IgD-negative memory B cell (primary cell): ENCODE measurements at regions not wholly inside any gene's neighbourhood (a gene's known extent, or its start where the extent isn't known, plus 50 kb on each side); places are given as distances from the start of the nearest gene placed in this dataset.
A peak's percentile ranks its signal among the peaks of the same experiment; 100 is the strongest.

Experiments used
- H3K27ac Mint-ChIP-seq, 3 donors: one replicate each; pipeline ENCODE4 v1.8.0; 2020 to 2022; ENCODE audit warnings: mild to moderate bottlenecking in 3 of 3, mixed read lengths in 3 of 3, moderate library complexity in 1 of 3
- H3K27me3 Mint-ChIP-seq: one replicate; pipeline ENCODE4 v1.8.0; 2021; ENCODE audit warnings: mixed read lengths
- H3K36me3 Mint-ChIP-seq: one replicate; pipeline ENCODE4 v1.8.0; 2020; ENCODE audit warnings: mild to moderate bottlenecking, mixed read lengths
- H3K4me1 Mint-ChIP-seq, 3 donors: one replicate each; pipeline ENCODE4 v1.8.0; 2020 to 2022; ENCODE audit warnings: mixed read lengths in 3 of 3, mild to moderate bottlenecking in 1 of 3
- H3K4me3 Mint-ChIP-seq, 4 donors: one replicate each; pipeline ENCODE4 v1.8.0; 2020 to 2022; ENCODE audit warnings: mild to moderate bottlenecking in 4 of 4, mixed read lengths in 4 of 4, moderate library complexity in 3 of 4
- H3K9me3 Mint-ChIP-seq, 3 donors: one replicate each; pipeline ENCODE4 v1.8.0; 2020 to 2021; ENCODE audit warnings: mixed read lengths in 3 of 3, mild to moderate bottlenecking in 1 of 3

DNA sequence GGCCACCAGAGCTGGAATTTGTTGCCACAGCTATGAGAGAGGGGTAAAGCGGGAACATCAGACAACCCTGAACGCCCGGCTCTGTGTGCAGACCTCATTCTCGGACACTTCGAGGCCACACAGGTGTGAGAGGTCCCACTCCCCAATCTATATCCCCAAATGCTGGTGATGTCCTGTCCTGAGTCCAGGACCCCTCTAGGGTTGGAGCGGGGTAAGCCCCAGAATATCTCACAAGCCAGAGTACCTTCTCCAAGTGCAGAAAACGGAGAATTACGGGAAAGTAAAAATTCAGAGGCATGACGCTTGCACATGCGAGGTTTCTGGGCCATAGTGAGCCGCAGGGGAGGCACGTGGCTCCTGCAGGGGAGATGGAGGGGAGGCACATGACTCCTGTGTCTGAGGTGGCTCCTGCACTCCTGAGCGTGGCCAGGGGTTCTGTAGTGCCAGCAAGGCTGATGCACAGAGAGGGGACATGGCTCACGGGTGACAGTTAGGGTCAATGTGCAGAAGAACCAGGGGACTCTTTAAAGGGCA lies 248.0 kb downstream of the RBFOX3 start:
- H3K27me3 Mint-ChIP-seq, result peaks cover 23% of the 10 kb centered on the region
- no peak overlapping the region for H3K4me3 Mint-ChIP-seq
- no peaks in the 10 kb centered on the region for H3K9me3 Mint-ChIP-seq
- H3K27ac Mint-ChIP-seq, result no peak overlapping the region
- peaks cover 1% of the 10 kb centered on the region for H3K36me3 Mint-ChIP-seq
- H3K4me1 Mint-ChIP-seq, result peaks cover 0 to 2% (median 0%) of the 10 kb centered on the region in 3 donors

DNA sequence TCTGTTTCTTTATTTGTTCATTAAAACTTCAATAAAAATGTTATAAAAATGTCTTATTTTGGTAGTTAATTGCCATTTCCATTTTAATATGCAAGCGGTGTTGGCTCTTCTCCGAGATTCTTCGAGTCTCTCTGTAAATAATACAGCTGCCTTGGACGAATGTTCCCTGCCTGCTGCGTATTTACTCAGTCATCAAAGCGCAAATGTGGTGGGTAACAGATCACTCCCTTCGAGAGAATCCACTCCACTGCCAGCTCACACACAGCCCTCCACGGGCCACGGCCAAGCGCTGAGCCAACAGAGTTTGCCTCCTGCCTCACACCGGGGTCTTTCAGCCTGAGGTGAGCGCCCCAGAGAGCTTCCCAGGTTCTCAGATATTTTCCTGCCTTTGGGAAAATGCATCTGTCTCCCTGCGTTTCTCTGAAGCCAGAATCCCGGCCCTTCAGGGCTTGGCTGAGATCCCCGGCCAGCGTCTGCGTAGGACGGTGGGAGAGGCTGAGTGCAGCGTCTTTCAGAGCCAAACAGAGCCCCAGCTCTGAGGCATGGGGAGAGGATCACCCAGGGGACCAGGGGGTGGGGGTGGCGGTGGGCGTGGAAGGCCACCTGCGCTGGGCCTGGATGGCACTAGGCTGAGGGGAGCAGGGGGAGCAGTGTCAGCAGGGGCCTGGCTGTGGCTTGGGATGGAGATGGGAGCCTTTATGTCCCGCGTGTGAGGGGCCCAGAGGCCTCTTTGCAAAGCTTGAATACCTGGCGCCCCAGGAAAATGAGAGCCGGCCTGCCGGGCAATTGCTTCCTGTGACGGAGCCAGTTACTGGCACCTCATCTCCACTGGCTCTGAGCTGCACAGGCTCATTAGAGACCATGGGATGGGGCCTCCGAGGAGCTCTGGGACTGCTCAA lies 248.7 kb downstream of the RBFOX3 start:
- peaks cover 1% of the 10 kb centered on the region for H3K36me3 Mint-ChIP-seq
- H3K4me3 Mint-ChIP-seq, result no peak overlapping the region
- peaks cover 24% of the 10 kb centered on the region for H3K27me3 Mint-ChIP-seq
- no peaks in the 10 kb centered on the region for H3K9me3 Mint-ChIP-seq
- H3K4me1 Mint-ChIP-seq, result no peaks in the 10 kb centered on the region
- H3K27ac Mint-ChIP-seq, result no peak overlapping the region

- Mint-ChIP-seq H3K27me3 (peaks cover 24% of the 10 kb centered on the region), H3K4me1 (no peaks in the 10 kb centered on the region), H3K36me3 (peaks cover 1% of the 10 kb centered on the region), H3K9me3 (no peaks in the 10 kb centered on the region), H3K4me3 (no peak overlapping the region), H3K27ac (no peak overlapping the region)
These were observed 249.6 kb downstream of the RBFOX3 start for GRCh38 chr17:79361221-79361734.

DNA sequence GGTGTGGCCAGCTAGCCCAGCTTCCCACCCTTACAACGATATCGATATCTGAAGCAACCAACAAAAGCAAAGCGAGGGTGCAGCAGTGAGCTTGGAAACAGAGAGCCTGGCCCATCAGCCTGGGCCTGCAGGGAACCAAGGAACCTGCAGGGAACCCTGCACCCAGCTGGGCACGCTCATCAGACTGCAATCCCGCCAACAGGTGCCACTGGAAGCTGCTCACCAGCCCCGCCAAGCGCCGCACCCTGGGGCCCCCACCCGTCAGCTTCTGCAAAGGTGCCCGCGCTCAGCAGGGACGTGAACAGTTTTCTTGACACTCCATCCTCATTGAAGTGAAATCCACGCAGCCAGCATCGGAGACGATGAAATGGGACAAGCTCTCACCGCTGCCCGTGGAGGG lies 250.7 kb downstream of the RBFOX3 start:
- Mint-ChIP-seq H3K9me3 (no peaks in the 10 kb centered on the region), H3K27me3 (peaks cover 26% of the 10 kb centered on the region)

DNA sequence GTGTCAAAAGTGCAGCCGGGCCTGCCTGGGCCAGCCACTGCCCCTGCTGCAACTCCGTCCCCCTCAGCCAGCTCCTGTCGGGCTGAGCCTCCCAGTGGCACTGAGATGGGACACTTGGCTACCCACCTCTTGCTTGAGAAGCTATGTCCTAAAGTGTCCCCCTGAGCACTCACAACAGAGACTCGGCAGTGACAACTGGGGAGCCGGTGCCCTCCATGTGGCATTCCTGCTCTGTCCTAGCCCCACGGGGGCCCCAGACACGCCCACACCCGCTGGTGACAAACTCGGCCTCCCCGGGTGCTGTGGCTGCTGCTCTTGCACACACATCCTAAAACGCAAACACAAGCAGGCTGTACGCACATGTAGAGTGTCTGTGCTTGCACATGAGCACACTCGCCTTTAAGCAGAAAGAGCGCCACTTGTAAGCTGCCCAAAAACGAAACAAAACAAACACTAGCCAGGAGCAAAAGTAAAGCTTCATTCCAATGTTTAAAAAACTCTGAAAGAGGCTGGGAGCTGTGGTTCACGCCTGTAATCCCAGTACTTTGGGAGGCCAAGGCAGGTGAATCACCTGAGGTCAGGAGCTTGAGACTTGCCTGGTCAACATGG lies 253.9 kb downstream of the RBFOX3 start:
- Mint-ChIP-seq H3K27ac (no peak overlapping the region), H3K4me1 (no peaks in the 10 kb centered on the region), H3K27me3 (peaks cover 21% of the 10 kb centered on the region), H3K36me3 (no peaks in the 10 kb centered on the region), H3K9me3 (peaks cover 2 to 5% (median 3%) of the 10 kb centered on the region in 3 donors), H3K4me3 (no peak overlapping the region)

More for the DNA sequence above, 250.7 kb downstream of the RBFOX3 start:
- no peaks in the 10 kb centered on the region for H3K36me3 Mint-ChIP-seq
- no peak overlapping the region for H3K4me3 Mint-ChIP-seq
- H3K27ac Mint-ChIP-seq, result no peak overlapping the region
- no peaks in the 10 kb centered on the region for H3K4me1 Mint-ChIP-seq

DNA sequence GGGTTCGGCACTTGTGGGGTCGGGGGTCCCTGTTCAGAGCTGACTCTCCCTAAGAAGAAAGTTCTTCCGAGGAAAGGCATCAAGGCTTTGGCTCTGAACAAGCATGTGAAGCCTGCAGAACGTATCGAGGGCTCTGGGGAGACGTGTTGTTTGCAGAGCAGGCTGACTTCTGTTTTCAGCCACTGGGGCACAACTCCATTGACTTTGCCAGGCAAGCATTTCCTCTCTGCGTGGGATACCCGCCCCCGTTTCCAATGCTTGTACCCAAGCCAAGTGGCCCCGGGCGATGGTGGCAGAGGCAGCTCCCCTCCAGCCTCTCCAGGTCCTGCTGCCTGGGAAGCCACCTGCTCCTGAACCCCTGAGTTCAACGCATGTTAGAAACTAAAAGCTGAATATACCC lies 255.7 kb downstream of the RBFOX3 start:
- Mint-ChIP-seq H3K27me3 (peaks cover 22% of the 10 kb centered on the region), H3K4me1 (no peaks in the 10 kb centered on the region), H3K36me3 (no peaks in the 10 kb centered on the region), H3K27ac (no peak overlapping the region), H3K4me3 (no peak overlapping the region), H3K9me3 (peaks cover 3 to 6% (median 5%) of the 10 kb centered on the region in 3 donors)

DNA sequence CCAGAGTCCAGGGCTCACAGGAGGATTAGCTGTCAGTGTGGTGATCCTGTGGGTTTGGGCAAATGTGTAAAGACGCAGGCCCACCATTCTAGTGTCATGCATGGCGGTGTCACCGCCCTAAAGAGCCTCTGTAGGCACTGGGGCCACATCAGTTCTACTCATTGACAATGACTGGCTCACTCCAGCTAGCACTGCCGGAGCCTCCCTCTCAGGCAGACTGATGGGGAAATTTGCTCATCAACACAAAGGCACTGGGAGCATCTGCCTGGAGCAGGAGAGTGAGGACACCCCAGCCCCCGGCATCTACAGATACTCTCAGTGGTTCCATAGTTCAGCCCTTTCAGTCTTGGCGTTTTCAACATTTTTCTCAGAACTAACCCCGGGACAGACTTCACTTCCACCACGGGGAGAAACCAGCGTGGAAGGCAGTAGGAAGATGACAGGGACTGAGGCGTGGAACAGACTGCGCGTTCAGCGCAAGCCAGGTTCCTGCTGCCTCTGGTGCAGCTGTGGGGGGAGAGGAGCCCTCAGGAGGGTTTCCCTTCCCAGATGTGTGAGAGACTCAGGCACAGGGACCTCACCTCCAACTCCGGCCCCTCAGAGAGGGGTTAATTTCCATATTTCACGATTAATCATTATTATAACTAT lies 256.6 kb downstream of the RBFOX3 start:
- Mint-ChIP-seq H3K27me3 (peaks cover 22% of the 10 kb centered on the region), H3K4me1 (no peaks in the 10 kb centered on the region), H3K27ac (no peak overlapping the region), H3K36me3 (peaks cover 1% of the 10 kb centered on the region), H3K4me3 (no peak overlapping the region), H3K9me3 (peaks cover 3 to 6% (median 5%) of the 10 kb centered on the region in 3 donors)

GRCh38 chr17:79353548-79353947 lies 257.3 kb downstream of the RBFOX3 start:
- peak overlapping the region in 1 of 4 donors; percentile 24 for H3K4me3 Mint-ChIP-seq
- H3K9me3 Mint-ChIP-seq, result peaks cover 3 to 6% (median 5%) of the 10 kb centered on the region in 3 donors
- peaks cover 1% of the 10 kb centered on the region for H3K36me3 Mint-ChIP-seq
- peaks cover 22% of the 10 kb centered on the region for H3K27me3 Mint-ChIP-seq
- no peaks in the 10 kb centered on the region for H3K4me1 Mint-ChIP-seq
- peak overlapping the region in 1 of 3 donors; percentile 23 for H3K27ac Mint-ChIP-seq

GRCh38 chr17:79353016-79353415 lies 257.8 kb downstream of the RBFOX3 start:
- Mint-ChIP-seq H3K4me1 (no peaks in the 10 kb centered on the region), H3K27ac (peak overlapping the region in 1 of 3 donors; percentile 23), H3K27me3 (peaks cover 20% of the 10 kb centered on the region), H3K9me3 (peaks cover 3 to 6% (median 5%) of the 10 kb centered on the region in 3 donors), H3K4me3 (no peak overlapping the region), H3K36me3 (peaks cover 1% of the 10 kb centered on the region)

GRCh38 chr17:79350533-79350932 lies 260.3 kb downstream of the RBFOX3 start:
- H3K27me3 Mint-ChIP-seq, result peaks cover 15% of the 10 kb centered on the region
- no peak overlapping the region for H3K27ac Mint-ChIP-seq
- peaks cover 1% of the 10 kb centered on the region for H3K36me3 Mint-ChIP-seq
- H3K4me3 Mint-ChIP-seq, result no peak overlapping the region
- H3K4me1 Mint-ChIP-seq, result no peaks in the 10 kb centered on the region
- peaks cover 5 to 7% (median 6%) of the 10 kb centered on the region in 3 donors for H3K9me3 Mint-ChIP-seq

GRCh38 chr17:79349506-79350400 lies 261.1 kb downstream of the RBFOX3 start:
- Mint-ChIP-seq H3K27me3 (peaks cover 17% of the 10 kb centered on the region), H3K4me3 (no peak overlapping the region), H3K4me1 (no peaks in the 10 kb centered on the region), H3K9me3 (peaks cover 7 to 14% (median 9%) of the 10 kb centered on the region in 3 donors), H3K27ac (peak overlapping the region in 1 of 3 donors; percentile 71), H3K36me3 (peaks cover 5% of the 10 kb centered on the region)

DNA sequence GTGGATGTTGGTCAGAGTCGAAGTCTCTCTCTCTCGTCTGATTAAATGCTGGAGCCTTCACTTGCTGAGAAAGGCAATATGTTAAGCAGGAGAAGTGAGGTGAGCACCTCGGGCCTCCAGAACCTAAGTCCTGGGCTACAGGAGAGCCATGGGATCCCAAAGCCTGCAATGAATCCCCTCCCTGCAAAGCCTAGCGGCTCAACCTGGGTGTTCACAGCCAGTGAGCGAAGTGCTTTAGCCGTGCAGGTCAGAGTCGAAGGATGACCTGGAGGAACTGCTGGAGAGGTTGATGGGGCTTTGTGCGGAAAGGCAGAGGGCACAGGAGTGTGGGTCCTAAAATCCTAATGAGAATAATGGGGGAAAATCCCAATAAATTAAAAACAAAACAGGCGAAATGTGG lies 267.8 kb downstream of the ENGASE start:
- H3K27me3 Mint-ChIP-seq, result peaks cover 1% of the 10 kb centered on the region
- peak overlapping the region in 1 of 4 donors; percentile 15 for H3K4me3 Mint-ChIP-seq
- peaks cover 5% of the 10 kb centered on the region for H3K36me3 Mint-ChIP-seq
- H3K4me1 Mint-ChIP-seq, result peaks cover 4 to 30% (median 26%) of the 10 kb centered on the region in 3 donors
- H3K9me3 Mint-ChIP-seq, result peaks cover 6 to 13% (median 7%) of the 10 kb centered on the region in 3 donors
- H3K27ac Mint-ChIP-seq, result peak overlapping the region in 1 of 3 donors; percentile 7

DNA sequence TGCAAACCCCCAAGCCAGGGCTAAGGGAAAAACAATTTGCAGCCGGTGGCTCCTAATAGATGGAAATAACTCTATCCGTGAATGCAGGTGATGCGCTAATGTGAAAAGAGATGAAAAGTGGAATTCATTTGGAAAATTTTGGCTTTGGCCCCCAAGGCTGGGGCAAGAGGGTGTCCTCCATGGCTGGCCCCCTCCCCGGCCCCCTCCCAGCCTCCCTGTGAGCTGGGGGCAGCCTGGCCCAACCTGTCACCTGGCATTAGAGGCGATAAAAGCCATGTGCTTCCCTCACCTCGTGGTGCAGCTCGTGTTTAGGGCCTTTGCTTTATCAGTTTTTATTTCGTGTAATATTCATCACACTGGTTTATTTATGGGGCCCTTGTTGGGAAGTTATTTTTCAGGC lies 267.2 kb downstream of the ENGASE start:
- H3K27ac Mint-ChIP-seq, result peak overlapping the region in 2 of 3 donors; percentile 41 to 97
- peaks cover 4 to 30% (median 26%) of the 10 kb centered on the region in 3 donors for H3K4me1 Mint-ChIP-seq
- H3K27me3 Mint-ChIP-seq, result peaks cover 1% of the 10 kb centered on the region
- H3K4me3 Mint-ChIP-seq, result no peak overlapping the region
- H3K36me3 Mint-ChIP-seq, result peaks cover 5% of the 10 kb centered on the region
- peaks cover 4 to 13% (median 7%) of the 10 kb centered on the region in 3 donors for H3K9me3 Mint-ChIP-seq
